SH-SY5Y (cell line): ENCODE measurements at regions not wholly inside any gene's neighbourhood (a gene's known extent, or its start where the extent isn't known, plus 50 kb on each side); places are given as distances from the start of the nearest gene placed in this dataset.

Experiments used
- GATA2 ChIP-seq: IDR thresholded peaks from 2 replicates; pipeline ENCODE4 v1.6.1; 2011; ENCODE audit warnings: mild to moderate bottlenecking, low read depth, low read length
- GATA3 ChIP-seq: IDR thresholded peaks from 2 replicates; pipeline ENCODE4 v1.6.1; 2011; ENCODE audit warnings: low read depth, mild to moderate bottlenecking, low read length, moderate library complexity

DNA sequence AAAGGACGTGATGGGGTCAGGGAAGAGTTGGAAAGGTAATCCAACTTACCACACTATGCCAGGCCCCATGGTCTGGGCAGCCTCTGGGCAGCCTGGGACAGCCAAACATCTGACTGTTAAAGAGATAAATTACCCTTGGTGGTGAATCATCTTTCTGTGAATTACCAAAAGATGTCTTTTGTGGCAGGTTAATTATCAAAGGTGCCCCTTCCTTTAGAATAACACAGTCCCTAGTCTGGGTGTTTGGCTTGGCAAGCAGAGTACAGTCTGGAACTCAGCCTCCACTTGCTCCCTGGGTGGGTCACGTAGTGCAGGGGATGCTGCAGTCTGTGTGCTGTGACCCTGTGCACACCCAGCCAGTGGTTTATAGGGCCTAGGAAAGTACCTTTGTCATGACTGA lies 113.1 kb downstream of the ZNF621 start:
- TF ChIP-seq GATA2 (no peak), GATA3 (no peak)
